ENCODE measurements at regions not wholly inside any gene's neighbourhood (a gene's known extent, or its start where the extent isn't known, plus 50 kb on each side); places are given as distances from the start of the nearest gene placed in this dataset.

- no peak for TF ChIP-seq ATF2 (IDR thresholded peaks at IDR 0.05; ENCODE audit: low read length)
- TF ChIP-seq SAP30 (IDR thresholded peaks at IDR 0.05; ENCODE audit: insufficient read depth, insufficient replicate concordance, low read length): no peak
- TF ChIP-seq CTBP2 (IDR thresholded peaks at IDR 0.05; ENCODE audit: borderline replicate concordance, insufficient read depth, insufficient read length, low read length): no peak
- TF ChIP-seq, protein P1, sequence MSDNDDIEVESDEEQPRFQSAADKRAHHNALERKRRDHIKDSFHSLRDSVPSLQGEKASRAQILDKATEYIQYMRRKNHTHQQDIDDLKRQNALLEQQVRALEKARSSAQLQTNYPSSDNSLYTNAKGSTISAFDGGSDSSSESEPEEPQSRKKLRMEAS (IDR thresholded peaks at IDR 0.05): no peak
- TF ChIP-seq SP1 (IDR thresholded peaks at IDR 0.05; ENCODE audit: low read depth, low read length): no peak
- TF ChIP-seq TEAD4 (IDR thresholded peaks at IDR 0.05; ENCODE audit: low read depth, low read length): no peak
- TF ChIP-seq BRCA1 (IDR thresholded peaks at IDR 0.05; ENCODE audit: low read depth, low read length): no peak
Measured at GRCh38 chr13:97148894-97149293, 73.2 kb upstream of the MBNL2 start (continued).
